Neural cell (in vitro differentiated cells): ENCODE measurements at regions not wholly inside any gene's neighbourhood (a gene's known extent, or its start where the extent isn't known, plus 50 kb on each side); places are given as distances from the start of the nearest gene placed in this dataset.

ENCODE experiments used
- EP300 ChIP-seq: fragments of 450-650 bp; conservative IDR thresholded peaks from 2 replicates; pipeline ENCODE4 v1.6.1; 2014; ENCODE audit warnings: antibody characterized with exemption, mild to moderate bottlenecking, moderate library complexity; ENCODE audit not compliant: poor library complexity, severe bottlenecking
- EZH2 ChIP-seq: fragments of 200-600, 300-800 bp; shearing (Covaris generic), sonication (generic); IDR thresholded peaks from 2 replicates; pipeline ENCODE4 v1.6.1; 2014; ENCODE audit warnings: antibody characterized with exemption, low read length, borderline replicate concordance, mild to moderate bottlenecking; ENCODE audit not compliant: insufficient read depth, poor library complexity, severe bottlenecking
- POLR2AphosphoS5 ChIP-seq: IDR thresholded peaks from 2 replicates; pipeline ENCODE4 v1.6.1; 2012
- RAD21 ChIP-seq: fragments of 450-650 bp; conservative IDR thresholded peaks from 2 replicates; pipeline ENCODE4 v1.6.1; 2014; ENCODE audit warnings: antibody characterized with exemption, mild to moderate bottlenecking, moderate library complexity
- SMC3 ChIP-seq: fragments of 450-650 bp; conservative IDR thresholded peaks from 2 replicates; pipeline ENCODE4 v1.6.1; 2014; ENCODE audit warnings: antibody characterized with exemption, mild to moderate bottlenecking, moderate library complexity; ENCODE audit not compliant: poor library complexity
- TF ChIP-seq, protein P1 (sequence below): fragments of 450-650 bp; IDR thresholded peaks from 2 replicates; pipeline ENCODE4 v1.5.1; 2014; ENCODE audit warnings: antibody characterized with exemption, mild to moderate bottlenecking, moderate library complexity; ENCODE audit not compliant: poor library complexity, severe bottlenecking
- TF ChIP-seq, protein P2 (sequence below): IDR thresholded peaks from 2 replicates; pipeline ENCODE4 v1.6.1; 2012; ENCODE audit warnings: borderline replicate concordance

DNA sequence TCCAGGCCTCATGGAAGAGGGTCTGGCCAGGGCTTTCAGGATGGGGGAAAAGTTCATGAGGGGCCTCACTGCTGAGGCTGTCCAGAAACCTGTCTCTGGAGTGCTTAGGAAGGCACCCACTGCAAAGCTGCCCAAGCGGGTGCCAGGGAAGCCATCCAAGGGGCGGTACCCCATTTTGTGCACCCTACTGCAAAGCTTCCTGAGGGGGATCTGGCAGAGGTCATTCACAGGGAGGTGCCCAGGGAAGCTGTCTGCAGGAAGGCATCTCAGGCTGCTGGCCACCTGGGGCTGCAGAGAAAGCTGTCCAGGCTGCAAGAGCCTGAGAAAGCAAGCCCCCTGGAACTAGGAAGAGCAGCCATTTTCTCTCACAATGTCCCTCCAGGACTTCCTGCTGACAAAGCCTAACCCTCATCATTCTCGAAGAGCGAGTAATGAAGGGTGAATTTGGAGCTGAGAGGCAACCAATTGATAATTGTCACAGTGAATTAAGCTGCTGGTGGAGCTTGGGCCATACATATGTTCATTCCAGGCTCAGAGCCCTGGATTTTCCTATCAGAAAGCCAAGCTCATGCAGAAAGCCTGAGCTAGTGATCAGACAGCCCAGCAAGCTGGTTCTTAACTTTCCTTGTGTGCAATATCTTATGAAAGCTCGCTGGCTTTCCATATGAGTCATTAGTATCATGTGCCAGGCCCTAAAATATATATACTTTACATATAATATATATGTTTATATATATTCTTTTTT, 62.2 kb upstream of the SLC22A16 start:
- TF ChIP-seq, protein P1, sequence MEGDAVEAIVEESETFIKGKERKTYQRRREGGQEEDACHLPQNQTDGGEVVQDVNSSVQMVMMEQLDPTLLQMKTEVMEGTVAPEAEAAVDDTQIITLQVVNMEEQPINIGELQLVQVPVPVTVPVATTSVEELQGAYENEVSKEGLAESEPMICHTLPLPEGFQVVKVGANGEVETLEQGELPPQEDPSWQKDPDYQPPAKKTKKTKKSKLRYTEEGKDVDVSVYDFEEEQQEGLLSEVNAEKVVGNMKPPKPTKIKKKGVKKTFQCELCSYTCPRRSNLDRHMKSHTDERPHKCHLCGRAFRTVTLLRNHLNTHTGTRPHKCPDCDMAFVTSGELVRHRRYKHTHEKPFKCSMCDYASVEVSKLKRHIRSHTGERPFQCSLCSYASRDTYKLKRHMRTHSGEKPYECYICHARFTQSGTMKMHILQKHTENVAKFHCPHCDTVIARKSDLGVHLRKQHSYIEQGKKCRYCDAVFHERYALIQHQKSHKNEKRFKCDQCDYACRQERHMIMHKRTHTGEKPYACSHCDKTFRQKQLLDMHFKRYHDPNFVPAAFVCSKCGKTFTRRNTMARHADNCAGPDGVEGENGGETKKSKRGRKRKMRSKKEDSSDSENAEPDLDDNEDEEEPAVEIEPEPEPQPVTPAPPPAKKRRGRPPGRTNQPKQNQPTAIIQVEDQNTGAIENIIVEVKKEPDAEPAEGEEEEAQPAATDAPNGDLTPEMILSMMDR: no peak
- TF ChIP-seq, protein P2, sequence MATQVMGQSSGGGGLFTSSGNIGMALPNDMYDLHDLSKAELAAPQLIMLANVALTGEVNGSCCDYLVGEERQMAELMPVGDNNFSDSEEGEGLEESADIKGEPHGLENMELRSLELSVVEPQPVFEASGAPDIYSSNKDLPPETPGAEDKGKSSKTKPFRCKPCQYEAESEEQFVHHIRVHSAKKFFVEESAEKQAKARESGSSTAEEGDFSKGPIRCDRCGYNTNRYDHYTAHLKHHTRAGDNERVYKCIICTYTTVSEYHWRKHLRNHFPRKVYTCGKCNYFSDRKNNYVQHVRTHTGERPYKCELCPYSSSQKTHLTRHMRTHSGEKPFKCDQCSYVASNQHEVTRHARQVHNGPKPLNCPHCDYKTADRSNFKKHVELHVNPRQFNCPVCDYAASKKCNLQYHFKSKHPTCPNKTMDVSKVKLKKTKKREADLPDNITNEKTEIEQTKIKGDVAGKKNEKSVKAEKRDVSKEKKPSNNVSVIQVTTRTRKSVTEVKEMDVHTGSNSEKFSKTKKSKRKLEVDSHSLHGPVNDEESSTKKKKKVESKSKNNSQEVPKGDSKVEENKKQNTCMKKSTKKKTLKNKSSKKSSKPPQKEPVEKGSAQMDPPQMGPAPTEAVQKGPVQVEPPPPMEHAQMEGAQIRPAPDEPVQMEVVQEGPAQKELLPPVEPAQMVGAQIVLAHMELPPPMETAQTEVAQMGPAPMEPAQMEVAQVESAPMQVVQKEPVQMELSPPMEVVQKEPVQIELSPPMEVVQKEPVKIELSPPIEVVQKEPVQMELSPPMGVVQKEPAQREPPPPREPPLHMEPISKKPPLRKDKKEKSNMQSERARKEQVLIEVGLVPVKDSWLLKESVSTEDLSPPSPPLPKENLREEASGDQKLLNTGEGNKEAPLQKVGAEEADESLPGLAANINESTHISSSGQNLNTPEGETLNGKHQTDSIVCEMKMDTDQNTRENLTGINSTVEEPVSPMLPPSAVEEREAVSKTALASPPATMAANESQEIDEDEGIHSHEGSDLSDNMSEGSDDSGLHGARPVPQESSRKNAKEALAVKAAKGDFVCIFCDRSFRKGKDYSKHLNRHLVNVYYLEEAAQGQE: no peak
- TF ChIP-seq SMC3 (no peak), EP300 (no peak), EZH2 (no peak), POLR2AphosphoS5 (no peak), RAD21 (no peak)
